Brain microvascular endothelial cell (primary cell): ENCODE measurements at regions not wholly inside any gene's neighbourhood (a gene's known extent, or its start where the extent isn't known, plus 50 kb on each side); places are given as distances from the start of the nearest gene placed in this dataset.

Experiments
- DNase-seq: peaks from one replicate; pipeline ENCODE4 v3.0.0-alpha.2; 2020
- H3K27ac ChIP-seq: fragments of 250-450 bp; sonication (Bioruptor Pico); 2 replicates; pipeline ENCODE4 v1.5.1; 2020; ENCODE audit warnings: mild to moderate bottlenecking, moderate library complexity
- H3K27me3 ChIP-seq: fragments of 250-450 bp; sonication (Bioruptor Pico); replicated peaks from 2 replicates; pipeline ENCODE4 v1.5.1; 2020; ENCODE audit warnings: mild to moderate bottlenecking
- H3K36me3 ChIP-seq: fragments of 250-450 bp; sonication (Bioruptor Pico); replicated peaks from 2 replicates; pipeline ENCODE4 v1.5.1; 2020; ENCODE audit warnings: mild to moderate bottlenecking
- H3K4me3 ChIP-seq: 2 replicates; pipeline ENCODE4 v1.5.1; 2011; ENCODE audit warnings: low read depth, mild to moderate bottlenecking, control low read depth, low read length, moderate library complexity
- CTCF ChIP-seq: IDR thresholded peaks from 2 replicates; pipeline ENCODE4 v1.5.1; 2011; ENCODE audit warnings: low read depth, mild to moderate bottlenecking, moderate library complexity, low read length, control low read depth, inconsistent platforms; ENCODE audit errors: missing control alignments
- in situ Hi-C: cut with HindIII; loops from 2 replicates; pipeline ENCODE4 v1.10.0; 2017; ENCODE audit warnings: low sequenced_read_pairs, low pct_ligation_motif_present

- in situ Hi-C loops = no loop called here
Observed at GRCh38 chr11:130703489-130704190, 212.6 kb downstream of the SNX19 start.

GRCh38 chr11:130705670-130706421, 210.4 kb downstream of the SNX19 start:
- no peaks in the 10 kb centered on the region for H3K36me3 ChIP-seq
- H3K4me3 ChIP-seq = no peak overlapping the region
- no peak for DNase-seq
- H3K27ac ChIP-seq = no peak overlapping the region
- in situ Hi-C loops = no loop called here
- TF ChIP-seq CTCF = no peak
- H3K27me3 ChIP-seq = no peaks in the 10 kb centered on the region

More at GRCh38 chr11:130703489-130704190, 212.6 kb downstream of the SNX19 start:
- DNase-seq = no peak
- no peak for TF ChIP-seq CTCF
- Histone ChIP-seq H3K27me3 (no peaks in the 10 kb centered on the region), H3K36me3 (no peaks in the 10 kb centered on the region), H3K27ac (no peak overlapping the region), H3K4me3 (no peak overlapping the region)

GRCh38 chr11:130706572-130706971, 209.7 kb downstream of the SNX19 start:
- Histone ChIP-seq H3K27ac (no peak overlapping the region), H3K36me3 (no peaks in the 10 kb centered on the region), H3K4me3 (no peak overlapping the region), H3K27me3 (no peaks in the 10 kb centered on the region)
- in situ Hi-C loops = no loop called here
- no peak for DNase-seq
- TF ChIP-seq CTCF = no peak

- no peak for DNase-seq
- TF ChIP-seq CTCF = no peak
- in situ Hi-C loops = no loop called here
- Histone ChIP-seq H3K36me3 (no peaks in the 10 kb centered on the region), H3K27ac (no peak overlapping the region), H3K4me3 (no peak overlapping the region), H3K27me3 (no peaks in the 10 kb centered on the region)
Observed at GRCh38 chr11:130707217-130707616, 209.1 kb downstream of the SNX19 start.

GRCh38 chr11:130709531-130709930, 206.7 kb downstream of the SNX19 start:
- Histone ChIP-seq H3K27me3 (no peaks in the 10 kb centered on the region), H3K36me3 (no peaks in the 10 kb centered on the region), H3K4me3 (no peak overlapping the region), H3K27ac (no peak overlapping the region)
- no peak for TF ChIP-seq CTCF
- no peak for DNase-seq
- in situ Hi-C loops = no loop called here

- no peaks in the 10 kb centered on the region for H3K27me3 ChIP-seq
- DNase-seq = no peak
- H3K36me3 ChIP-seq = no peaks in the 10 kb centered on the region
- H3K27ac ChIP-seq = no peak overlapping the region
- TF ChIP-seq CTCF = no peak
- in situ Hi-C loops = no loop called here
- no peak overlapping the region for H3K4me3 ChIP-seq
Observed at GRCh38 chr11:130710021-130710420, 206.3 kb downstream of the SNX19 start.
